Fibroblast of peridontal ligament (primary cell): ENCODE measurements at regions not wholly inside any gene's neighbourhood (a gene's known extent, or its start where the extent isn't known, plus 50 kb on each side); places are given as distances from the start of the nearest gene placed in this dataset.

Source experiments
- DNase-seq: peaks from one replicate; pipeline ENCODE4 v3.0.0-alpha.2; 2010; ENCODE audit errors: extremely low read depth

GRCh38 chr2:5339473-5339872 is 352.7 kb upstream of the SOX11 start:
- DNase-seq, result no peak

- DNase-seq, result no peak
These were observed 348.3 kb upstream of the SOX11 start for GRCh38 chr2:5343785-5344335.

GRCh38 chr2:5352286-5352685 is 339.9 kb upstream of the SOX11 start:
- no peak for DNase-seq

- DNase-seq, result no peak
These were observed 338.6 kb upstream of the SOX11 start for GRCh38 chr2:5353565-5353964.

GRCh38 chr2:5359397-5359796 is 332.8 kb upstream of the SOX11 start:
- DNase-seq, result no peak

- no peak for DNase-seq
These were observed 332.1 kb upstream of the SOX11 start for GRCh38 chr2:5360081-5360480.

- DNase-seq, result no peak
These were observed 327.8 kb upstream of the SOX11 start for GRCh38 chr2:5364361-5364760.

GRCh38 chr2:5365871-5366461 is 326.2 kb upstream of the SOX11 start:
- no peak for DNase-seq

GRCh38 chr2:5367321-5367720 is 324.9 kb upstream of the SOX11 start:
- DNase-seq, result no peak

- no peak for DNase-seq
These were observed 323.9 kb upstream of the SOX11 start for GRCh38 chr2:5368263-5368662.

- no peak for DNase-seq
These were observed 322.7 kb upstream of the SOX11 start for GRCh38 chr2:5369510-5369909.

GRCh38 chr2:5370158-5370557 is 322.0 kb upstream of the SOX11 start:
- DNase-seq, result no peak

- no peak for DNase-seq
These were observed 320.0 kb upstream of the SOX11 start for GRCh38 chr2:5372141-5372540.

GRCh38 chr2:5373200-5373599 is 319.0 kb upstream of the SOX11 start:
- no peak for DNase-seq

- no peak for DNase-seq
These were observed 317.4 kb upstream of the SOX11 start for GRCh38 chr2:5374762-5375161.

- DNase-seq, result no peak
These were observed 314.9 kb upstream of the SOX11 start for GRCh38 chr2:5377323-5377722.

- no peak for DNase-seq
These were observed 312.4 kb upstream of the SOX11 start for GRCh38 chr2:5379811-5380210.

- DNase-seq, result no peak
These were observed 306.6 kb upstream of the SOX11 start for GRCh38 chr2:5385596-5385995.

GRCh38 chr2:5387406-5387805 is 304.8 kb upstream of the SOX11 start:
- no peak for DNase-seq

- no peak for DNase-seq
These were observed 302.4 kb upstream of the SOX11 start for GRCh38 chr2:5389740-5390139.

GRCh38 chr2:5391362-5391761 is 300.8 kb upstream of the SOX11 start:
- no peak for DNase-seq

- DNase-seq, result no peak
These were observed 299.5 kb upstream of the SOX11 start for GRCh38 chr2:5392658-5393057.

GRCh38 chr2:5393474-5393873 is 298.7 kb upstream of the SOX11 start:
- no peak for DNase-seq

- no peak for DNase-seq
These were observed 298.0 kb upstream of the SOX11 start for GRCh38 chr2:5394223-5394622.
